Activated CD4-positive, alpha-beta T cell treated with anti-CD3 and anti-CD28 coated beads, Interleukin-2, amount 50 U/mL, for 16 hours (primary cell): ENCODE measurements at regions not wholly inside any gene's neighbourhood (a gene's known extent, or its start where the extent isn't known, plus 50 kb on each side); places are given as distances from the start of the nearest gene placed in this dataset.

Experiments used
- DNase-seq: peaks from one replicate; pipeline ENCODE4 v3.0.0-alpha.2; 2020

DNA sequence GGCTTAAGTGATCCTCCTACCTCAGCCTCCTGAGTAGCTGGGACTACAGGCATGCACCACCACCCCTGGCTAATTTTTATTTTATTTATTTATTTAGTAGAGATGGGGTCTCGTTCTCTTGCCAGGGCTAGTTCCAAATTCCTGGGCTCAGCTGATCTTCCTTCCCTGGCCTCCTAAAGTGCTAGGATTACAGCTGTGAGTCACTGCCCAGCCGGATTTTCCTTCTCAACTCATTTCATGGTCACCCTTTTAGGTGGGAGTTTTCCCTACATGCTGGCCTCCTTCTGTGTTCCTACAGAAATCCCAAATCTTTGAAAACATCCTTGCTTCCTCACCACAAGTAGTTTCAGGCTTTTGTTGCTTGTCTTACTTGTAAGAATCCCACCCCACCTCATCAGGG lies 102.1 kb upstream of the SIAH1 start:
- DNase-seq, result no peak

DNA sequence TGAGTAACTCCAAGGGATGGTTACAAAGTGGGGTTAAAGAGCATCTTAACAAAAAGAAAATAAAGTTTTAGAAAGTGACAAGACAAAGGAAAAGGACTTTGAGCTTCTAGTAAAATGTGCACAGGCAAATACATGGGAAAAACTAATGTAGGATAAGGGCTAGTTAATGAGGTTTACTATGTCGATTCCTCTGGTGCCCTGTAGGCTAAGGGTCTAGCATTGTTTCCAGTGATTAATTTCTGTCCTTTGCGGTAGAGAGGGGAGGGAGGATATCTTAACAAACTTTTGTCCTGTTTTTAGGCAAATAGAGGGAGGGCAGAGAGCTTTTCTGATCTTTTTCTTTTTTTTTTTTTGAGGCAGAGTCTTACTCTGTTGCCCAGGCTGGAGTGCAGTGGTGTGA lies 96.6 kb upstream of the SIAH1 start:
- no peak for DNase-seq

DNA sequence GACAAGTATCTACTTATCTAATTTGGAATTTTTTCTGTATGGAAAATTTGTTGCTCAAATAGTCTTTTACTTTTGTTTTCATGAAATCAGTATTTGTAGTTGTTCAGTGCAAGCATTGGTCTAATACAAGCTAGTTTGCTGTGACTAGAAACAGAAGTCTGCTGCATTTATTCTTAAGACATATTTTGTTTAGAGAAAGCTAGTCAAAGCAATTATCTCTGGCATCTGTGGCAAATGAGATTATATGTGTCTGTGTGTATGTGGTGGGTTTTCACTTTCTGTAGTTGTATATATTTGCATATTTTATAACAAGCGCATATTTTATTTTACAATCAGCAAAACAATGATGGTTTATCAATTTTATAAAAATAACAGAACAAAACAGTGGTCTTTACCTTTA lies 96.0 kb upstream of the SIAH1 start:
- DNase-seq, result no peak

DNA sequence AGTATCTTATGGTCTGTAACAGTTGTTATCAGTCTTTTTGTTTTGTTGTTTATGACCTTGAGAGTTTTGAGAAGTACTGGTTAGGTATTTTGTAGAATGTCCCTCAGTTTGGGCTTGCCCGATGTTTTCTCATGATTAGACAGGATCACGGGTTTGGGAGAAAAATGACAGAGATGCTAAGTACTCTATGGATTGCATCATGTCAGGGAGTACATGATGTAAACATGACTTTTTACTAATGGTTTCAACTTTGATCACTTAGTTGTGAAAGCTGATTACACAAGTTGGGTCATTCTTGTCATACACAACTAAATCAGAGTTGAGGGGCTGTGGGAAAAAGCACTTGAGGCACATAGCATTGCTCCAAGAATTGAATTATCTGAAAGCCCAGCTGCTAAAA lies 94.7 kb upstream of the SIAH1 start:
- peak; percentile 14 for DNase-seq

DNA sequence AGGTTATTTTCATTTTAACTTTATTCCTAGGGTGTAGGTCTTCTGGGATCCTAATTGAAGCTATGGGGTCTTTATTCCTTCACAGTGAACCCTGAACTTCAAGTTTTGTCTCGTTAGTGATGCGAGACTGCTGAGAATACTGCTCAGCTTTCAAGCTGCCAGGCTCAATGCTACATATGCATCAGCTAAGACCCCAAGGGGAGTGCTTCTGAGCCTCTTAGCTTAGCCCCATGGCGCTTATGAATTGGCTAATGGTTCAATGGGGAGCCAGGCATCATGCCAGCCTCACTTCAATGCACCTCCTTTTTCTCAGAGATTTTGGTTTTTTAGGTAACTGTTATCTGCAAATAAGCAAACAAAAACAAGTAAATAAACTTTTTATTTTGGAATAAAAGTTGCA lies 94.1 kb upstream of the SIAH1 start:
- DNase-seq, result no peak

DNA sequence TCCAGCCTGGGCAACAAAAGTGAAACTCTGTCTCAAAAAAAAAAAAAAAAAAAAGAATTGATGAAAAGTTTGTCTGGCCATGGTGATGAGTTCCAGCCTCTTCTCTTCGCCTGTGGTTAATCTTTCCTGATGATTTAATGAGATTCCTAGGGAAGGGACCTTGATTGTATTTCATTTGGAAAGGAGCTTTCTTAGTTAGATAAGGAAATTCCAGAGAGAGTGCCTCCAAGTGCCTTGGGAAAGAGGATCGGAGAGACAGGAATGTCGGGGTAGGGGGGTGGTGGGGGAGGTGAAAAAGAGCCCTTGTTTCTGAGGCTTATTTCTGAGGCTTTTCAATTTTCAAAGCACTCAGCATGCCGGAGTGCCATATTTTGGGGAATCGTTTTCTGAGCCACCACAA lies 93.2 kb upstream of the SIAH1 start:
- DNase-seq, result no peak

DNA sequence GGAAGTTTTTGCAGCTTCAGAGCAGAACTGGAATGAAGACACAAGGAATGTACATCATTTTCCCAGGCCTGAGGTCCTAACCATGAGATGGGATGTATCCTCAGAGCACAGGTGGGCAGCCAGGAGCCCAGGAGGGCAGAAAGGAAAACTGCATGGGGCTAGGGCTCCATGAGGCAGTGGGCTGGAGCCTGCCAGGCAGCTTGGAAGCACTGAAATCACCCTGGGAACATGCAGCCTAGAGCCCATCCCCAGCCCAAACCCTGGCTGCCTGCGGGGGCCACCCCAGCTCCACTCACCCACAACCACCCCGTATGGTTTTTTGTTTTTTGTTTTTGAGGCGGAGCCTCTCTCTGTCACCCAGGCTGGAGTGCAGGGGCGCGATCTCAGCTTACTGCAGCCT lies 86.2 kb upstream of the SIAH1 start:
- no peak for DNase-seq

DNA sequence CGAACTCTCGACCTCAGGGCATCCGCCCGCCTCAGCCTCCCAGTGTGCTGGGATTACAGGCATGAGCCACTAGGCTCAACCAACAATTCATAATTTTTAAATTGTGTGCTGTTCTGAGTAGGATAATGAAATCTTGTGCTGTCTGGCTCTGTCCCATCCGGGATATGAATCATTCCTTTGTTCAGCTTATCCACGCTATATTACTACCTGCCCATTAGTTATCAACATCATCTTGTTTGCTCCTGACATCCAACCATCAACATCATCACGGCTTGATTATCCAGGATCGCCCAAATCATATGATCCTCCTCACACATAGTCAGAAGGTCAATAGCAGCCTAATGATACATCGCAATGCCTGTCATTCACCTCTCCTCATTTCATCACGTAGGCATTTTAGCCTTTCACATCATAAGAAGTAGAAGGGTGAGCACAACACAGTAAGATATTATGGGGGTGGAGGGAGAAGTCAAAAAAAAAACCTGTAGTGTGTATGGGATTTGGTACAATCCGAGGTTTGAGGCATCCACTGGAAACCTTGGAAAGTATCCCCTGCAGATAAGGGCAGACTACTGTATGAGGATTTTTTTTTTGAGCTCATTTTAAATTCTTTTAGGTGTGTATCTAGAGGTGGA lies 77.0 kb upstream of the SIAH1 start:
- DNase-seq, result no peak

DNA sequence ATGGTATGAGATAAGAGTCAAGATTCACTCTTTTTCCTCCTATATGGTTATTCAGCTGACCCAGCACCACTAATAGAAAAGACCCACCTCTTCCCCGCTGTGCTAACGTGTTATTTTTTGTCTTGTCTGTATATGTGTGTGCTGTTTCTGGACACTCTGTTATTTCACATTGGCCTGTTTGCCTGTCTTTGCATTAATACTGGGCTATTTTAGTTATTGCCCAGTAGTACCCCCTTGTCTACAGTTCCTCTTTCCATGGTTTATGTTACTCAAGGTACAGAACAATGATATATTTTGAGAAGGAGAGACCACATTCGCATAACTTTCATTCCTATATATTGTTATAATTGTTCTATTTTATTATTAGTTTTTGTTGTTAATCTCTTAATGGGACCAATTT lies 74.0 kb upstream of the SIAH1 start:
- DNase-seq, result no peak

DNA sequence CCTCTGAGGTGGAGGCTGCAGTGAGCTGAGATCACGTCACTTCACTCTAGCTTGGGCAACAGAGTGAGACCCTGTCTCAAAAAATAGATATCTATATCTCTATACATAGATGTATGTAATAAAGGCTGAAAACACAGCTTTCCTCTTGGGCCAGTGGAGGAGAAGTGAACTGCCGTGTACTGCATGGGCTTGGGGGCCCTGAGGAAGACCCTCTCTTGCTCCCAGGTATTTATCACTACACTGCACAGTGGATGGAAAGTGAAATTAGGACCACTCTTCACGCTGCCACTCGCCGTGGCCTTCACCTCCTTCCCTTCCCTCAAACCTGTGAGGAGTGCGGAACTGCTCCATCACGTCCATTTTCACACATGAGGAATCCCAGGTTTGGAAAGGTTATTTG lies 68.8 kb upstream of the SIAH1 start:
- DNase-seq, result no peak

DNA sequence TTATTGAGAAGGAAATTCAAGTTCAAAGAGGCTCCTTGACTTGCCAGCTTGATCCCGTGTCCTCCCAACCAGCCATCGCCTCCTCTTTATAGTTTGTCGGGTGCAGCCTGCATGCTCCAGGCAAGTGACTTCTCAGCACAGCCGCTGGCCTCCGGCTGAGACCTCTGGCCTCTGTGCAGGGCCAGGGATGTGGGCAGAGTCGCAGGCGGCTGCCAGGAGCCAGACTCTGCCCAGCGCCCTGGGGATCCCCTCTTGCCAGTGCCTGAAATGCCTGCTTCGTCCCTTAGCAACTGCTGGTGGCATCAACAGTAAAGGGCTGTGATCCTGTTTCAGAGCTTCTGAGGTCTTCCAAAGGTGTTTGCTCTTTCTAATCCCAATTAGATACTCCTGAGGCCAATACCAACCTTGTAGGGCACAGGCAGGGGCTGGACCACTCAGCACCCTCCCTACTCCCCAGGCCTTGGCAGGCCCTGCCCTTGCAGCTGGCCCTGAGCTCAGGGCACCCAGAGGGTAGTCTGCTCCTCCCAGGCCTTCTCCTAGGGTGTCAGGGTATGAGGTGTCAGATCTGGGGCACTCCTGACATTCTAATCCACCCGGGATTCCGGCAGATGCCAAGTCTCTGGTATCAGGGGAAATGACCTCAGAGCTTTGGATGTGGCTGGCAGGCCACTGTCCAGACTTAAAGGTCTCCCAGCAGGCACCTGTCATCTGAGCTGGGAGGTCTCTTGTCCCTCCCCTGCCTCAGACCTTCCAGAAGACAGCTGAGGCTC lies 68.0 kb upstream of the SIAH1 start:
- DNase-seq, result no peak

DNA sequence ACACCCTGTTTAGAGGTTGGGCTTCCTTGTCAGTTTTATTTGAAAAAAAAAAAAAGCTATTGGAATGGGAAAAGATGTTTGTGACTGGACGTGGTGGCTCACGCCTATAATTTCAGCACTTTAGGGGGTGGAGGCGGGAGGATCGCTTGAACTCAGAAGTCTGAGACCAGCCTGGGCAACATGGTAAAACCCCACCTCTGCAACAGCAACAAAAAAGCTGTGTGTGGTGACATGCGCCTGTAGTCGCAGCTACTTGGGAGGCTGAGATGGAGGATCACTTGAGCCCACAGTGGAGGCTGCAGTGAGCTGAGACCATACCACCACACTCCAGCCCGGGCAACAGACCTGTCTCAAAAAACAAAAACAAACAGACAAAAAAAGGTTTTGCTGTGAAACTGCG lies 66.1 kb upstream of the SIAH1 start:
- DNase-seq, result no peak

DNA sequence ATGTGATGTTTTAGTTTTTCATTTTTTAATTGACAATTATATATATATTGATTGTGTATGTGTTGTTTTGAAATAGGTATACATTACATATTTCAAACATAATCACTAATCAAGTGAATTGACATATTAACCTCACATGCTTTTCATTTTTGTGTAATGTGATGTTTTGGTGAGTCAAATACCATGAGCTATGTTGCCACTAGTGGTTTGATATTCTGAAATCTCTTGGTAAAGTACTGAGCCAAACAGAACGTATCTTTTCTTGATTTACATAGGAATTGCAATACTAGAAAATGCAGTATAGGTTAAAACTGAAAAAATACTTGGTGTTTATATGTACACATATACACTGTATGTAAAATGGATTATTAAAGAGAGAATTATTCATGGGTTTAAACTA lies 65.2 kb upstream of the SIAH1 start:
- no peak for DNase-seq

DNA sequence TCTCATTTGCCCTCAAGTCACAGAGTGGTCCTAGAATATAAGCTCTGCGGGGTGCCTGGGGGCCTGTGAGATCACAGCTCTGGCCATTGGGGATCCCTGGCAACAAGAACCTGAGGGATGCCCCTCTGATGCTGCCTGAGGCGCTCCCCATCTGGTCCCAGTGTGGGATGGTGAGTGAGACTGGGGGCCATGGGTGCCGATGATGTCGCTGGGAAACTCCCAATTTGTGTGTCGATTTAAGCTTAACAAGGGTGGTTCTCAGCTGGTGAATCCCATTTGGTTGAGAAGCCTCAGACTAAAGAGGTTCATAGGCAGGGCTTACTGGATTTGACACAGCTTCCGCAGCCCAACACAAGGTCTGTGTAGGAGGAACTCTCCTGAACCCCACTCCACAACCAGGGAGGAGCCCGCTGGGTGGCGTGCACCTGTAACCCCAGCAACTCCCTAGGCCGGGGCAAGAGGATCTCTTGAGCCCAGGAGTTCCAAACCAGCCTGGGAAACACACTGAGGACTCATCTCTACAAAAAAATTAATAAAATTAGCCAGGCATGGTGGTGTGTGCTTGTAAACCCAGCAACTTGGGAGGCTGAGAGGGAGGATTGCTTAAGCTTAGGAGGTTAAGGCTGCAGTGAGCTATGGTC lies 63.7 kb upstream of the SIAH1 start:
- DNase-seq, result no peak

DNA sequence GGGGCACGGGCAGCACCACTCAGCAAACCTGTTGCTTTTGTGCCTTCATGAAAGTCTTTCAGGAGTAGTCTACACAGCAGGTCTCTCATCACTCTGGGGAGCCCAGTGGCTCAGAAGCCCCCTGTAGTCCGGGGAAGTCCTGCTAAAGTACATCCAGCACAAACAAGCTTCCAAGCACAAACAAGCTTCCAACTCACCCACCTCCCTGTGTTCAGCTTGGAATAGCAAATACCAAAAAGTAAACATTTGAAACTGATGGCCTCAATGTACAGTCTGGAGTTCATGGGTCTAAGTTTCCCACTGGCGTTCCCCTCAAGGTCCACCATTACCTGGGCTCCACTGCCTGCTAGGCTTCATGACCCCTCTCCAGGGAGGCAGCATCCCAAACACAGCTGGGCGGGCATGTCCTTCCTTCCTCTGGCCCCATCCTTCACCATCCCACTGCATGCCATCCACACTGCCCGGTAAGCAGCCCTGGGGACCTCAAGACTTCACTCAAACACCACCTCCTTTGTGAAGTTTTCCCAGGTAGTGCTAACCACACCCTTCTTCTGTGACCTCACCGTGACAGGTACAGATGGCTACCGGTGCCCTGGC lies 62.8 kb upstream of the SIAH1 start:
- DNase-seq, result no peak

DNA sequence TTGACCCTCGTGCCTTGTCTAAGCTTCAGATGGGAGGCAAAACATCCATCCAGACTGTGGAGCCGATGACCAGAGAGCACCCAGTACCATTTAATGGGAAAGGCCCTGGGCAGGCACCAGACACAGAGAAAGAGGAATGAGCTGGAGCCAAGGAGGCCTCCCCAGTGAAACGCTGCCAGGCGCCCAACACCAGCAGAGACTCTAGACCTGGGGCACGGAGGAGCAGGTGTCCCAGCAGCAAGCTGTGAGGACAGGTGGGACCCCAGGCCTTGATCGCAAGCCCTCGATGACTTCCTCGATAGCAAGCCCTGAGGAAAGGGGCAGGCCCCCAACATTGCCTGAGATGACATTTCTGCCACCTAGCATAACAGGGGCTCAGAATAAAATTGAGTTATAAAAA lies 62.2 kb upstream of the SIAH1 start:
- no peak for DNase-seq

DNA sequence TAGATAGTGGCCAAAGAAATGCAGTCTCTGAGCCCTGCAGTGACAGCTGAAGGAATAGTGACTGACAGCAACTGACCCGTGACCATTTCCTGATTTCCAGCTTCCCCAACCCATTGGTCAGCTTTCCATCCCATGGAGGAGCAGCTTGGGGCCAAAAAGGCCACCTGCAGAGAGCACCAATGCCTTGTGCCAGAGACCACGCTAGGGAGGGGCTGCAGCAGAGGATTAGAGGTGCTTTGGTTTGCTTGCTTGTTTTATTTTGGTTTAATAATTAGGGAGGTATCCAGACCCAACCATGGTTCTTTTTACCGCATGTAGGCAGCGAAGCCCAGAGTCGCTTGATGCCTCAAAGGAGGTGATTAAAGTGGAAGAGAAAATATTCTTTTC lies 61.3 kb upstream of the SIAH1 start:
- no peak for DNase-seq

DNA sequence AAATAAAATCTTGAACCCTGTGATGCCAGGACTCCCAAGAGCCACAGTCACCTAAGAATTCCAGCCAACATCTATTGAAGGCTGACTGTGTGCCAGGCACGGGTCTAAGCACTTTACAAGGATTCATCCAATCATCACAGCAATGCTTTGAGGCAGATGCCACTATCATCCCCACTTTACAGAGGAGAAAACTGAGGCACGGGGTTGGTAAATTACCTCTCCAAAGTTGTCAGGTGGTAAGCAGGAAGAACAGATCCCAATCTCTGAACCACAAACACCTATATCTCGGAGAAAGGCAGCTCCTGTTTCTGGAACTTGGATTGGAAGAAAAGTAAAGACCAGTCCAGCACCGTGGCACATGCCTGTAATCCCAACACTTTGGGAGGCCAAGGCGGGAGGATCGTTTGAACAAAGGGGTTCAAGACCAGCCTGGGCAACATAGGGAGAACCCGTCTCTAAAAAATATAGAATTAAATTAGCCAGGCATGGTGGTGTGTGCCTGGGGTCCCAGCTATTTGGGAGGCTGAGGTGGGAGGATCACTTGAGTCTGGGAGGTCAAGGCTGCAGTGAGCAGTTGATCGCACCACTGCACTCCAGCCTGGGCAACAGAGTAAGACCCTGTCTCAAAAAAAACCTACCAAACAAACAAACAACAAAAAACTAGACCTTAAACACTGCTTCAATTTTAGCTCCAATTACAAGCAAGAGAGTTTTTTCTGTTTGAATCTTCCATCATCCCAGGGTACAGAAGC lies 60.7 kb upstream of the SIAH1 start:
- no peak for DNase-seq

DNA sequence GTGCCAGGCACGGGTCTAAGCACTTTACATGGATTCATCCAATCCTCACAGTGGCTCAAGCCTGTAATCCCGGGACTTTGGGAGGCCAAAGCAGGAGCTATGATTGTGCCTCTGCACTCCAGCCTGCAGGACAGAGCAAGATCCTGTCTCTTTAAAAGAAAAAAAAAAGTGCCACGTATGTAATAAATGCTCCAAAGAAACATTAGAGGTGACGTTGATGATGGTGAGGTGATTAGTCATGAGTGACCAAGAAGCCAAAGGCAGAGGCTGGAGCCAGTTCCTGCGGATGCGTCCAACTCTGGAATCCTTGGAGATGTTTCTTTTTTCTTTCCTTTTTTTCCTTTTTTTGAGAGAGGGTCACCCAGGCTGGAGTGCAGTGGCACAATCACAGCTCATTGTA lies 59.4 kb upstream of the SIAH1 start:
- DNase-seq, result no peak

DNA sequence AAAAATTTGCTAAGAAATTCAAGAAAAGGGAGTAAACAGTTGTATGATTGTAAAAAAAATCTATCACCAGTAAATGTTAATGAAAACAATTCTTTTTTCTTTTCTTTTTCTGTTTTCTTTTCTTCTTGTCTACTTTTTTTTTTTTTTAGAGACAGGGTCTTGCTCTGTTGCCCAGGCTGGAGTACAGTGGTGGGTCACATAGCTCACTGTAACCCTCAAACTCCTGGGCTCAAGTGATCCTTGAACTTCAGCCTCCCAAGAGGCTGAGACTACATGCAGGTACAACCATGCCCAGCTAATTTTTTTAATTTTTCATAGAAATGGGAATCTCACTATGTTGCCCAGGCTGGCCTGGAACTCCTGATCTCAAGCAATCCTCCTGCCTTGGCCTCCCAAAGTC lies 57.2 kb upstream of the SIAH1 start:
- no peak for DNase-seq

DNA sequence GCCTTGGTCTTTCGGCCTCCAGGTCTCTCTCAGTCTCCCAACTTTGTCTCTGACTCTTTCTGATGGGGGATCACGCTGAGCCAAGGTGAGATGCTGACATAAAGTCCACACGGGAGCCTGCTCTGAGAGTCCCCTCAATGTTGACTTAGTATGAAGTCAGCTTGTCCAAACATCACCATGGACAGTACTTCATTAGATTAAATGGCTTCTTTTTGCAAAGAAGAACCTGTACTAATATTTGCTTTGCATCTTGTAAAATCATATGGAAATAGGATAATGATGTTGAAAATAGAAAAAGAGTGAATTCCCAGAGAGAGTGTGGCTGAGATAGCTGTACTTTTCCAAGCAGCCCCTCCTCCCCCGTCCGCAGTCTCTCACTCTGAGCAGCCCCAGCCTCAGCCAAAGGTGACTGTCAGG lies 56.7 kb upstream of the SIAH1 start:
- DNase-seq, result no peak

DNA sequence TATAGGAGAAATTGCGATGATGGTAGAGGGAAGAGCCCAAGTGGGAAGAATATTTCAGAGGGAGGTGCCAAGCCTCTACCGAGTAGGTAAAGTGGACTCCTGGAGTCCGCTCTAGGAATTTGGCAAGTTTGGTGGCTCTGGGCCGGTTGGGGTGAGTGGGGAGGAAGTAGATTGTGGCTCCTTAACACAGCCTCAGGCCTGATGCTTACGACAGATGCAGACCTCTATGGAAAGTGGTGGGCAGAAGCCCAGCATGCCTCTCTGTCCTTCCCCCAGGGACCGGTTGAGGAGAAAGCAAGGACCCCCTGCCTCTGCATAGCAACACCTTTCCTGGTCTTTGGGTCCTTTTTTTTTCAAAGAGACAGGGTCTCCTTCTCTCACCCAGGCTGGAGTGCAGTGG lies 55.9 kb upstream of the SIAH1 start:
- no peak for DNase-seq

DNA sequence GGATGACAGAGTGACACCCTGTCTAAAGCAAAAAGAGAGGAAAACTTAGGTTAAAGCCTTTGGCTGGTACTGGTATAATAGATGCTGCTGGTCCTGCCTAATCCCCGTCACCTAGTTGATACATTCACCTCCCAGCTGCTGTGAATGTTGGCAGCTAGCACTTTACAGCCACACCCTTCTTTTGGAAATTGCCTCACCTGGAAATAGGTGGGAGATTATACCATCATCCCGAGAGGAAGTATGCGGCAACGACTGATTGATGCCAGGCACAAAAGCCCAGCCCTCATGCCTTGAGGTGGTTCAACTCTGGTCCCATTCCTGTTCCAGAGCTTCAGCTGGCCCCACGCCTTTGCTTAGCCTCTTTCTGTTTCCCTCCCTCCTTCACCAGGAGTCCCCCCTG lies 53.2 kb upstream of the SIAH1 start:
- no peak for DNase-seq
